ENCODE measurements at regions not wholly inside any gene's neighbourhood (a gene's known extent, or its start where the extent isn't known, plus 50 kb on each side); places are given as distances from the start of the nearest gene placed in this dataset.

DNA sequence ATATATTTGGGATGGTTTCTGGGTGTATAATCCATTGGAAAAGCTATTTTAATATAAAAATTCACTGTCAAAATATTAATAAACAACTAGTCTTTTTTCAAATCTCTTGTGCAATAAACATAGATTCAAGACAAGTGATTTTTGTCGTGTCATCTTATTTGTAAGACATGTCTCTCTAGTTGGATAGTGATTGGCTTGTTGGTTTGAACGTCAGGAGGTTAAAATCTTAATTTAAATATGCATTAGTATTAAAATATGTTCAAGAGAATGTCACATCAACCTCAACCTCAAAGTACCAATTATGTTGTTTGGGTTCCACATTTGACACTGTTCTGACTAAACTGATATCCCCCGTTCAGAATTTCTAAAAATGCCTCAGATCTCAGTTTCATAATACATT is 287.6 kb downstream of the CASP12 start:
- Histone ChIP-seq H3K18ac (ENCODE audit: low read depth in 1 of 2, low read length in 2 of 2) (no peak overlapping the region), H3K4me3 (ENCODE audit: insufficient read depth in 1 of 2, low read depth in 1 of 2, low read length in 2 of 2) (no peak overlapping the region), H3K79me1 (replicated peaks; ENCODE audit: low read length, poor library complexity, severe bottlenecking) (no peaks in the 10 kb centered on the region), H4K8ac (ENCODE audit: low read length) (no peak overlapping the region), H3K9ac (ENCODE audit: low read length) (no peak overlapping the region), H2AFZ (ENCODE audit: low read depth, low read length) (no peak overlapping the region), H3K4me1 (ENCODE audit: control insufficient read depth, insufficient read depth, low read depth, low read length) (no peaks in the 10 kb centered on the region), H3K4me2 (ENCODE audit: low read length, poor library complexity, severe bottlenecking) (no peak overlapping the region), H3K23ac (ENCODE audit: low read length in 2 of 2) (no peak overlapping the region), H2BK15ac (ENCODE audit: low read depth, poor library complexity, severe bottlenecking) (no peak overlapping the region), H3K27me3 (ENCODE audit: control insufficient read depth in 1 of 2, insufficient read depth in 1 of 2, low read length in 2 of 2) (no peaks in the 10 kb centered on the region), H2BK12ac (ENCODE audit: low read length in 2 of 2) (no peak overlapping the region), H4K91ac (ENCODE audit: low read length) (no peak overlapping the region), H3K4ac (ENCODE audit: low read depth in 1 of 2, low read length in 2 of 2) (no peak overlapping the region), H2BK5ac (ENCODE audit: low read depth, low read length, poor library complexity, severe bottlenecking) (no peak overlapping the region), H3K14ac (ENCODE audit: low read length in 2 of 2) (no peak overlapping the region), H3K36me3 (ENCODE audit: control insufficient read depth in 1 of 2, insufficient read depth in 2 of 2, low read depth in 1 of 2, low read length in 2 of 2) (no peaks in the 10 kb centered on the region), H2BK120ac (ENCODE audit: low read depth, low read length) (no peak overlapping the region), H2AK5ac (ENCODE audit: low read length, severe bottlenecking) (no peak overlapping the region), H3K27ac (ENCODE audit: low read length, poor library complexity, severe bottlenecking) (no peak overlapping the region), H3K9me3 (ENCODE audit: control insufficient read depth, low read length) (no peaks in the 10 kb centered on the region)
- DNase-seq, result no peak
- no CpG with 5 or more reads among the region's 3 CpGs for WGBS

DNA sequence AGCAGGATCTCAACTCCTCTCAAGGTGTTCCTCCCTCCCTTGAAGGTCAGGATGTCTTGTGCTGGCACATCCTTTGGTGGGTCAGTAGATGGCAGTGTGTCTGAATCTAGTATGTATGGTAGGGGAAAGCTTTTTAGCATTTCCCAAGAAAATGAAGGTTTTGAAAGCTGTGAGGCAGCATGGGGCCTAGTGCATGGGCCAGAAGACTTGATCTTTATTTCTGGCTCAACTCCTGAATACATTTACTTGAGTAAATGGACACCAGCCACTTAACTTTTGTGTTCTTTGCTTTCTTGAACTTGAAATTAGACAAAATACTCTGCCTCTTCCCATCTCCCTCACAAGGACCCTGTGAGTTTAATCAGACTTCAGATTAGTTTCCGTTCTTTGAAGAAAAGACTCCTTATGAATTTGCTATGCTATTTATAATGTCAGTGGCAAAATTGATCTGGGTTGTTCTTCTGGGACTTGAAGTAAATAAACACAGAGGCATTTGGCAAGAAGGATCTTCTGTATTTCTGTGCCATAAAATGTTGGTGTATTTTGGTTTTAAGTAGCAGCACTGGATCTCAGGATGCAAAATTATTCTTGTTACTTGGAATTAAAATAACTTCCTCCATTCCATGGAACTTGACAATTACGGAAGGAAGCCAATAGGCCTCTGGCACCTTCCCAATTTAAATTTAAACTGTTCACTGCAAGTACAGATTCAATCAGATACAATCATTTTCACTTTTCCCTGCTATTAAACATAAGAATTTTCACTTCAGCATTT is 288.8 kb downstream of the CASP12 start:
- Histone ChIP-seq H2BK120ac (ENCODE audit: low read depth, low read length) (no peak overlapping the region), H2BK5ac (ENCODE audit: low read depth, low read length, poor library complexity, severe bottlenecking) (no peak overlapping the region), H3K4ac (ENCODE audit: low read depth in 1 of 2, low read length in 2 of 2) (no peak overlapping the region), H3K27ac (ENCODE audit: low read length, poor library complexity, severe bottlenecking) (no peak overlapping the region), H2BK12ac (ENCODE audit: low read length in 2 of 2) (no peak overlapping the region), H3K14ac (ENCODE audit: low read length in 2 of 2) (no peak overlapping the region), H3K4me3 (ENCODE audit: insufficient read depth in 1 of 2, low read depth in 1 of 2, low read length in 2 of 2) (no peak overlapping the region), H2AFZ (ENCODE audit: low read depth, low read length) (no peak overlapping the region), H3K23ac (ENCODE audit: low read length in 2 of 2) (no peak overlapping the region), H3K4me2 (ENCODE audit: low read length, poor library complexity, severe bottlenecking) (no peak overlapping the region), H2AK5ac (ENCODE audit: low read length, severe bottlenecking) (no peak overlapping the region), H3K9me3 (ENCODE audit: control insufficient read depth, low read length) (no peaks in the 10 kb centered on the region), H3K9ac (ENCODE audit: low read length) (peak overlapping the region; percentile 6), H4K8ac (ENCODE audit: low read length) (no peak overlapping the region), H3K4me1 (ENCODE audit: control insufficient read depth, insufficient read depth, low read depth, low read length) (no peaks in the 10 kb centered on the region), H4K91ac (ENCODE audit: low read length) (no peak overlapping the region), H3K27me3 (ENCODE audit: control insufficient read depth in 1 of 2, insufficient read depth in 1 of 2, low read length in 2 of 2) (no peaks in the 10 kb centered on the region), H2BK15ac (ENCODE audit: low read depth, poor library complexity, severe bottlenecking) (no peak overlapping the region), H3K36me3 (ENCODE audit: control insufficient read depth in 1 of 2, insufficient read depth in 2 of 2, low read depth in 1 of 2, low read length in 2 of 2) (no peaks in the 10 kb centered on the region), H3K18ac (ENCODE audit: low read depth in 1 of 2, low read length in 2 of 2) (no peak overlapping the region), H3K79me1 (replicated peaks; ENCODE audit: low read length, poor library complexity, severe bottlenecking) (no peaks in the 10 kb centered on the region)
- 92% methylated on average over 2 of the region's 2 CpGs for WGBS
- peak; percentile 70 for DNase-seq

DNA sequence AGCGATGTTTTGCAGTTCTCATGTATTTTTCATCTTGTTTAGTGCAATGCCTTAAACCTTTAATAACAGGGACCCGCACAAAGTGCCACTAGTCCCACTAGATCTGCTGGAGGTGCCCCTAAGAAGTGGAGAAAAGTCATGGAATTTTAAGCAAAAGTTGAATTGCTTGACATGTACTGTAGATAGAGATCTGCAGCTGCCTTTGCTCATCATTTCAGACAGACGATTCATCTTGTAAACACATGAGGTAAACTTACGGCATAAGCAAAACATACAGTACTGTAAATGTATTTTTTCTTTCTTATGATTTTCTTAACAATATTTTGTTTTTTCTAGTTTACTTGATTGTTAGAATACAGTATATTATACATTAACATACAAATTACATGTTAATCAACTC is 295.6 kb downstream of the CASP12 start:
- H3K9ac ChIP-seq (ENCODE audit: low read length), result no peak overlapping the region
- no peaks in the 10 kb centered on the region for H3K79me1 ChIP-seq (replicated peaks; ENCODE audit: low read length, poor library complexity, severe bottlenecking)
- no peak overlapping the region for H4K8ac ChIP-seq (ENCODE audit: low read length)
- no peak overlapping the region for H3K4ac ChIP-seq (ENCODE audit: low read depth in 1 of 2, low read length in 2 of 2)
- H3K23ac ChIP-seq (ENCODE audit: low read length in 2 of 2), result no peak overlapping the region
- no peak overlapping the region for H4K91ac ChIP-seq (ENCODE audit: low read length)
- 91% methylated on average over 2 of the region's 4 CpGs for WGBS
- H3K4me1 ChIP-seq (ENCODE audit: control insufficient read depth, insufficient read depth, low read depth, low read length), result no peaks in the 10 kb centered on the region
- no peak overlapping the region for H2BK5ac ChIP-seq (ENCODE audit: low read depth, low read length, poor library complexity, severe bottlenecking)
- H2AK5ac ChIP-seq (ENCODE audit: low read length, severe bottlenecking), result no peak overlapping the region
- H3K14ac ChIP-seq (ENCODE audit: low read length in 2 of 2), result no peak overlapping the region
- H3K4me2 ChIP-seq (ENCODE audit: low read length, poor library complexity, severe bottlenecking), result no peak overlapping the region
- H3K9me3 ChIP-seq (ENCODE audit: control insufficient read depth, low read length), result peaks cover 22% of the 10 kb centered on the region
- no peak overlapping the region for H2BK15ac ChIP-seq (ENCODE audit: low read depth, poor library complexity, severe bottlenecking)
- H3K27me3 ChIP-seq (ENCODE audit: control insufficient read depth in 1 of 2, insufficient read depth in 1 of 2, low read length in 2 of 2), result no peaks in the 10 kb centered on the region
- H2BK12ac ChIP-seq (ENCODE audit: low read length in 2 of 2), result no peak overlapping the region
- H2AFZ ChIP-seq (ENCODE audit: low read depth, low read length), result no peak overlapping the region
- no peak overlapping the region for H2BK120ac ChIP-seq (ENCODE audit: low read depth, low read length)
- no peak overlapping the region for H3K27ac ChIP-seq (ENCODE audit: low read length, poor library complexity, severe bottlenecking)
- no peaks in the 10 kb centered on the region for H3K36me3 ChIP-seq (ENCODE audit: control insufficient read depth in 1 of 2, insufficient read depth in 2 of 2, low read depth in 1 of 2, low read length in 2 of 2)
- no peak overlapping the region for H3K18ac ChIP-seq (ENCODE audit: low read depth in 1 of 2, low read length in 2 of 2)
- no peak for DNase-seq
- H3K4me3 ChIP-seq (ENCODE audit: insufficient read depth in 1 of 2, low read depth in 1 of 2, low read length in 2 of 2), result no peak overlapping the region

DNA sequence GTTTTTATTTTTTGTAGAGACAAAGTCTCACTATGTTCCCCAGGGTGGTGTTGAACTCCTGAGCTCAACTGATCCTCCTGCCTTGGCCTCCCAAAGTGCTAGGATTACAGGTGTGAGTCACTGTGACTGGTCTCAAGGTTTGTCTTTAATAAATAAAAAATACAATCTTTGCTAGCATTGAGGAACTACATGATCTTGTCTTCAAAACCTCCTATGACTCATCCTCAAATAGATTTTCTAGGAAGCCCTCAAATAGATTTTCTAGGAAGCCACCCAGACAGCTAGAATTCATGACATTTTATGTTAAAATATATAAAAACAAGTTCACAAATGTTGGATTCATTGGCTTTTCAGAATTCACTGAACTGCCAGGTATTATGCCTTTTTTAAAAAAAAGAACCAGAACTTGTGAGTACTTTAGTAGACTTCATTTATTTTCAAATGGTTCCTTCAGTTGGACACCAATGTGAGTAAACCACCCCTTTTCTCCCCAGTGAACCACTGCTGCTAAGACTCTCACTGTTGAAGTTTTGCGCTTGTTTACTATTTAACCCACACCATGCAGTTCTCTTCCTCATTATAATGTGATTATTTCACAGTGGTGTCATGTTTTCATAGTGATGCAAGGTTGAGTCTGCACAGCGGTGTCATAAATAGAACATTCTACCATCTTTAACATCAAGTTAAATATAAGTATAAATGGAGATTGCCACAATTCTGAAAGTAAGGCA is 303.9 kb downstream of the CASP12 start:
- no peak for DNase-seq
- H3K4ac ChIP-seq (ENCODE audit: low read depth in 1 of 2, low read length in 2 of 2), result no peak overlapping the region
- no peaks in the 10 kb centered on the region for H3K27me3 ChIP-seq (ENCODE audit: control insufficient read depth in 1 of 2, insufficient read depth in 1 of 2, low read length in 2 of 2)
- no peak overlapping the region for H2AFZ ChIP-seq (ENCODE audit: low read depth, low read length)
- H2BK120ac ChIP-seq (ENCODE audit: low read depth, low read length), result no peak overlapping the region
- H3K79me1 ChIP-seq (replicated peaks; ENCODE audit: low read length, poor library complexity, severe bottlenecking), result no peaks in the 10 kb centered on the region
- H3K18ac ChIP-seq (ENCODE audit: low read depth in 1 of 2, low read length in 2 of 2), result no peak overlapping the region
- H4K91ac ChIP-seq (ENCODE audit: low read length), result no peak overlapping the region
- H3K4me1 ChIP-seq (ENCODE audit: control insufficient read depth, insufficient read depth, low read depth, low read length), result peaks cover 1% of the 10 kb centered on the region
- no peak overlapping the region for H2AK5ac ChIP-seq (ENCODE audit: low read length, severe bottlenecking)
- H3K14ac ChIP-seq (ENCODE audit: low read length in 2 of 2), result no peak overlapping the region
- H2BK5ac ChIP-seq (ENCODE audit: low read depth, low read length, poor library complexity, severe bottlenecking), result no peak overlapping the region
- H2BK12ac ChIP-seq (ENCODE audit: low read length in 2 of 2), result no peak overlapping the region
- peak overlapping the region; percentile 68 for H3K27ac ChIP-seq (ENCODE audit: low read length, poor library complexity, severe bottlenecking)
- no CpG with 5 or more reads among the region's 2 CpGs for WGBS
- no peak overlapping the region for H3K4me3 ChIP-seq (ENCODE audit: insufficient read depth in 1 of 2, low read depth in 1 of 2, low read length in 2 of 2)
- no peak overlapping the region for H3K4me2 ChIP-seq (ENCODE audit: low read length, poor library complexity, severe bottlenecking)
- no peak overlapping the region for H3K9ac ChIP-seq (ENCODE audit: low read length)
- H4K8ac ChIP-seq (ENCODE audit: low read length), result no peak overlapping the region
- H3K9me3 ChIP-seq (ENCODE audit: control insufficient read depth, low read length), result no peaks in the 10 kb centered on the region
- no peak overlapping the region for H3K23ac ChIP-seq (ENCODE audit: low read length in 2 of 2)
- H2BK15ac ChIP-seq (ENCODE audit: low read depth, poor library complexity, severe bottlenecking), result no peak overlapping the region
- H3K36me3 ChIP-seq (ENCODE audit: control insufficient read depth in 1 of 2, insufficient read depth in 2 of 2, low read depth in 1 of 2, low read length in 2 of 2), result no peaks in the 10 kb centered on the region
